ENCODE measurements at regions not wholly inside any gene's neighbourhood (a gene's known extent, or its start where the extent isn't known, plus 50 kb on each side); places are given as distances from the start of the nearest gene placed in this dataset.

DNA sequence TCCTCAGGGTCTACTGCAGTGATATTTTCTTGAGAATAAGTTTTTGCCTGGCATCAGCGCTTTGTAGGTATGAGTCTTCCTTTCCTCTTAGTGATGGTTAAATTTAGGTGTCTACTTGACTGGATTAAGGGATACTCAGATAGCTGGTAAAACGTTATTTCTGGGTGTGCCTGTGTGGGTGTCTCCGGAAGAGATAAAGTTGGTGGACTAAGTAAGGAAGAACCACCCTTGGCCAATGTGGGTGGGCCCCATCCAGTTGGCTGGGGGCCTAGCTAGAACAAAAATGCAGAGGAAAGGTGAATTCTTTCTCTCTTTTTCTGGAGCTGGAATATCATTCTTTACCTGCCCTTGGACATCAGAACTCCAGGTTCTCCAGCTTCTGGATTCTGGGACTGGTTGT, 138.8 kb downstream of the ADCYAP1R1 start:
- no peak overlapping the region for H3K27ac Mint-ChIP-seq (ENCODE audit: unreplicated experiment)
- no peak overlapping the region for H3K4me3 ChIP-seq (ENCODE audit: insufficient read depth, low read depth, low read length)
- no peaks in the 10 kb centered on the region for H3K36me3 Mint-ChIP-seq (ENCODE audit: low read depth, unreplicated experiment)
- H3K79me2 ChIP-seq (ENCODE audit: insufficient read depth, low read length) = no peaks in the 10 kb centered on the region
- H3K4me1 ChIP-seq (ENCODE audit: insufficient read depth, low read length) = peaks cover 3% of the 10 kb centered on the region
- H3K9me3 ChIP-seq (ENCODE audit: insufficient read depth, low read depth, low read length) = no peaks in the 10 kb centered on the region
- no peak for DNase-seq (ENCODE audit: low read depth)
- H3K4me2 ChIP-seq (ENCODE audit: low read length) = no peak overlapping the region
- no peaks in the 10 kb centered on the region for H3K27me3 ChIP-seq (ENCODE audit: insufficient read depth, low read length)
- no peaks in the 10 kb centered on the region for H3K4me1 Mint-ChIP-seq (ENCODE audit: low read depth, unreplicated experiment)
- no peak for FAIRE-seq
- H4K20me1 ChIP-seq (ENCODE audit: insufficient read depth, low read length) = no peaks in the 10 kb centered on the region
- H3K4me3 Mint-ChIP-seq (ENCODE audit: unreplicated experiment) = no peak overlapping the region
- no peaks in the 10 kb centered on the region for H3K9me3 Mint-ChIP-seq (ENCODE audit: unreplicated experiment)
- TF ChIP-seq, protein P1, sequence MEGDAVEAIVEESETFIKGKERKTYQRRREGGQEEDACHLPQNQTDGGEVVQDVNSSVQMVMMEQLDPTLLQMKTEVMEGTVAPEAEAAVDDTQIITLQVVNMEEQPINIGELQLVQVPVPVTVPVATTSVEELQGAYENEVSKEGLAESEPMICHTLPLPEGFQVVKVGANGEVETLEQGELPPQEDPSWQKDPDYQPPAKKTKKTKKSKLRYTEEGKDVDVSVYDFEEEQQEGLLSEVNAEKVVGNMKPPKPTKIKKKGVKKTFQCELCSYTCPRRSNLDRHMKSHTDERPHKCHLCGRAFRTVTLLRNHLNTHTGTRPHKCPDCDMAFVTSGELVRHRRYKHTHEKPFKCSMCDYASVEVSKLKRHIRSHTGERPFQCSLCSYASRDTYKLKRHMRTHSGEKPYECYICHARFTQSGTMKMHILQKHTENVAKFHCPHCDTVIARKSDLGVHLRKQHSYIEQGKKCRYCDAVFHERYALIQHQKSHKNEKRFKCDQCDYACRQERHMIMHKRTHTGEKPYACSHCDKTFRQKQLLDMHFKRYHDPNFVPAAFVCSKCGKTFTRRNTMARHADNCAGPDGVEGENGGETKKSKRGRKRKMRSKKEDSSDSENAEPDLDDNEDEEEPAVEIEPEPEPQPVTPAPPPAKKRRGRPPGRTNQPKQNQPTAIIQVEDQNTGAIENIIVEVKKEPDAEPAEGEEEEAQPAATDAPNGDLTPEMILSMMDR (IDR thresholded peaks at IDR 0.05; ENCODE audit: insufficient read depth, low read depth, low read length) = no peak
- no peak for TF ChIP-seq EZH2 (IDR thresholded peaks at IDR 0.05; ENCODE audit: insufficient read depth, low read length)
- H2AFZ ChIP-seq (ENCODE audit: low read depth, low read length) = no peak overlapping the region
- no peak overlapping the region for H3K9ac ChIP-seq (ENCODE audit: low read length)
- no peak overlapping the region for H3K27ac ChIP-seq (ENCODE audit: low read depth, low read length)
- H3K27me3 Mint-ChIP-seq (ENCODE audit: low read depth, unreplicated experiment) = peaks cover 15% of the 10 kb centered on the region
- H3K36me3 ChIP-seq (ENCODE audit: insufficient read depth, low read length) = no peaks in the 10 kb centered on the region

DNA sequence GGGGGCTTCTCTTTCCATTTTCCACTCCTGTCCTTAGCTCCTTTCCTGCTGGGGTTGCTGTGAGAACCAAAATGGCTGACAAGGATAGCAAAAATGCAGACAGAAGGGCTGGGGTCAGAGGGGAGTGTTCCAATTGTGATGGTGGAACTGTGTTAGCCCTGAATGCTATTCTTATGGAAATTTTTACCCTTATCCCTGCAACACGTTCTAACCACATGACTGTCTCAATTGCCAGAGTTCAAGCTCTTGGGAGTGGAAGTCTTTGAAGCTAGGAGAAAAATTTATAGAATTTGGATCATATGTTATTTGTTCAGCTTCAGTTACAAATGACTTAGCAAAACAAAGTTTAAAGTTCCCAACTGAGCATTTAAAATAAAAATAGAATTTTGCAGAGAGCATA, 134.1 kb downstream of the ADCYAP1R1 start:
- no peaks in the 10 kb centered on the region for H3K9me3 Mint-ChIP-seq (ENCODE audit: unreplicated experiment)
- no peak overlapping the region for H3K4me3 Mint-ChIP-seq (ENCODE audit: unreplicated experiment)
- H3K27ac ChIP-seq (ENCODE audit: low read depth, low read length) = no peak overlapping the region
- H3K4me2 ChIP-seq (ENCODE audit: low read length) = no peak overlapping the region
- peaks cover 11% of the 10 kb centered on the region for H3K27me3 Mint-ChIP-seq (ENCODE audit: low read depth, unreplicated experiment)
- peaks cover 3% of the 10 kb centered on the region for H3K4me1 Mint-ChIP-seq (ENCODE audit: low read depth, unreplicated experiment)
- H3K9me3 ChIP-seq (ENCODE audit: insufficient read depth, low read depth, low read length) = no peaks in the 10 kb centered on the region
- no peak overlapping the region for H3K4me3 ChIP-seq (ENCODE audit: insufficient read depth, low read depth, low read length)
- no peaks in the 10 kb centered on the region for H3K36me3 Mint-ChIP-seq (ENCODE audit: low read depth, unreplicated experiment)
- DNase-seq (ENCODE audit: low read depth) (no peak), FAIRE-seq (no peak)
- no peaks in the 10 kb centered on the region for H3K36me3 ChIP-seq (ENCODE audit: insufficient read depth, low read length)
- no peak overlapping the region for H3K27ac Mint-ChIP-seq (ENCODE audit: unreplicated experiment)
- no peaks in the 10 kb centered on the region for H3K79me2 ChIP-seq (ENCODE audit: insufficient read depth, low read length)
- TF ChIP-seq EZH2 (IDR thresholded peaks at IDR 0.05; ENCODE audit: insufficient read depth, low read length) = no peak
- TF ChIP-seq, protein P1 (IDR thresholded peaks at IDR 0.05; ENCODE audit: insufficient read depth, low read depth, low read length) = no peak
- no peaks in the 10 kb centered on the region for H4K20me1 ChIP-seq (ENCODE audit: insufficient read depth, low read length)
- no peaks in the 10 kb centered on the region for H3K27me3 ChIP-seq (ENCODE audit: insufficient read depth, low read length)
- no peaks in the 10 kb centered on the region for H3K4me1 ChIP-seq (ENCODE audit: insufficient read depth, low read length)
- no peak overlapping the region for H2AFZ ChIP-seq (ENCODE audit: low read depth, low read length)
- H3K9ac ChIP-seq (ENCODE audit: low read length) = no peak overlapping the region

DNA sequence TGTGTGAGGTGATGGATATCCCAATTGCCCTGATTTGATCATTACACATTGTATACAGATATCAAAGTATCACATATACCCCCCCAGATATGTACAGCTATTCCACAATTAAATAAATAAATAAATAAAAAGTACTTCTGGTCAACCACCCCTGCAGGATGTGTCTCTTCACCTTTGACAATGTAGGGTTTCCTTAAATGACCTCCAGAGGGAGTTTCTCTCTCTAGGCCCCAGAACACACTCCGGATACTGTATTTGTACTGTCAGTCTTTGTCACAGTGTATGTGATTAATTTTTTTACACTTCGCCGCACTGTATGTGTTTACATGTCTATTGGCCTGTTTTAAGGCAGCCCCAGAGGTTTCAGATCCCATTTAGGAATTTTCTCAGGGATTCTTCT, 123.6 kb downstream of the ADCYAP1R1 start:
- H2AFZ ChIP-seq (ENCODE audit: low read depth, low read length) = no peak overlapping the region
- DNase-seq (ENCODE audit: low read depth) (no peak), FAIRE-seq (no peak)
- no peak overlapping the region for H3K9ac ChIP-seq (ENCODE audit: low read length)
- H3K9me3 ChIP-seq (ENCODE audit: insufficient read depth, low read depth, low read length) = no peaks in the 10 kb centered on the region
- H3K27me3 Mint-ChIP-seq (ENCODE audit: low read depth, unreplicated experiment) = peaks cover 4% of the 10 kb centered on the region
- no peaks in the 10 kb centered on the region for H3K36me3 ChIP-seq (ENCODE audit: insufficient read depth, low read length)
- H3K4me2 ChIP-seq (ENCODE audit: low read length) = no peak overlapping the region
- H3K27ac Mint-ChIP-seq (ENCODE audit: unreplicated experiment) = no peak overlapping the region
- H3K4me1 ChIP-seq (ENCODE audit: insufficient read depth, low read length) = no peaks in the 10 kb centered on the region
- H3K36me3 Mint-ChIP-seq (ENCODE audit: low read depth, unreplicated experiment) = no peaks in the 10 kb centered on the region
- H3K27me3 ChIP-seq (ENCODE audit: insufficient read depth, low read length) = no peaks in the 10 kb centered on the region
- H3K4me3 Mint-ChIP-seq (ENCODE audit: unreplicated experiment) = no peak overlapping the region
- no peaks in the 10 kb centered on the region for H3K9me3 Mint-ChIP-seq (ENCODE audit: unreplicated experiment)
- TF ChIP-seq, protein P1 (IDR thresholded peaks at IDR 0.05; ENCODE audit: insufficient read depth, low read depth, low read length) = no peak
- TF ChIP-seq EZH2 (IDR thresholded peaks at IDR 0.05; ENCODE audit: insufficient read depth, low read length) = no peak
- H3K4me3 ChIP-seq (ENCODE audit: insufficient read depth, low read depth, low read length) = no peak overlapping the region
- H3K27ac ChIP-seq (ENCODE audit: low read depth, low read length) = no peak overlapping the region
- peaks cover 3% of the 10 kb centered on the region for H3K4me1 Mint-ChIP-seq (ENCODE audit: low read depth, unreplicated experiment)
- H4K20me1 ChIP-seq (ENCODE audit: insufficient read depth, low read length) = no peaks in the 10 kb centered on the region
- no peaks in the 10 kb centered on the region for H3K79me2 ChIP-seq (ENCODE audit: insufficient read depth, low read length)

All from astrocyte (in vitro differentiated cells and primary cell).